Left renal pelvis (tissue), 4 donors: ENCODE measurements at regions not wholly inside any gene's neighbourhood (a gene's known extent, or its start where the extent isn't known, plus 50 kb on each side); places are given as distances from the start of the nearest gene placed in this dataset.

Experiments used
- DNase-seq, 4 donors: peaks; one replicate each; pipeline ENCODE4 v3.0.0-alpha.2; 2013; ENCODE audit warnings: low read depth in 4 of 4, low spot score in 3 of 4

DNA sequence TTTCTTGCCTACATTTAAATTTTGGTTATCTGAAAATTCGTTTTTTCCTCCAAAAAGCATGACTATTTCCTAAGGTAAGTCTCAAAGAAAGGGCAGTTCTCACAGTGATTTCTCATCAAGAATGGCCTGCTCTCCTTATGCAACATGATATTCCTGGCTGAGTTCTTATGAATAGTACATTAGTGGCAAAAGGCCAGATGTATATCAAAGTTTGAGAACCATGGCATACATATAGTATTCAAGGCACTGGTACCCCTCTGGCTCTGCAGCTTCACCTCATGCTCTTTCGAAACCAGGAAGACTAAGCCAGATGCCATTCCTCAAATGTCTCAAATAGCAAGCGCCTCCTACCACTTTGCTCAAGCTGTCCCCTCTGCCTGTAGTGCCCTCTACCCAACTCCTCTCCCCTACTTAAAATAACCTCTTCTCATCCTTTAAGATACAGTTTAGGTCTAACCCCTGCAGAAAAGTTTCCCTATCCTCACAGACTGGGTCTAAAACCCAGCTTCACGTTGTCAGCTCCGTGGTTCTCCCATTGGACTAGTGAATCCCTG is 280.3 kb downstream of the HACE1 start:
- no peak for DNase-seq

DNA sequence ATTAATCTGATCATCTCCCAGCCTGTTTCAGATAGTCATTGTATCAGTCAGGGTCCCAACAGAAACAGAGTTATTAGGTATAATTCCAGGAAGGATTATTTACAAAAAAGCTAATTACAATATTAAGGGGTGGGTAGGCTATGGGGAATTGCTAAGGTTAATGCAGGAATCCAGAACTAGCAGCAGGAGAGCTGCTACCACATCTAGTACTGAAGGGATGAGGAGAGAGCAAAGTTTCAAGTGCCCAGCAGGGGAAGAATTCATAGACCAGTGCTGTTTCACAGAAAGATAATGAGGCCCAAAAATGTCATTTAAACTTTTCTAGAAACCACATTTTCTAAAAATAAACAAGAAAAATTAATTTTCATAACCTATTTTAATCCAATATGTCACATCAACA is 284.2 kb downstream of the HACE1 start:
- DNase-seq, result no peak

DNA sequence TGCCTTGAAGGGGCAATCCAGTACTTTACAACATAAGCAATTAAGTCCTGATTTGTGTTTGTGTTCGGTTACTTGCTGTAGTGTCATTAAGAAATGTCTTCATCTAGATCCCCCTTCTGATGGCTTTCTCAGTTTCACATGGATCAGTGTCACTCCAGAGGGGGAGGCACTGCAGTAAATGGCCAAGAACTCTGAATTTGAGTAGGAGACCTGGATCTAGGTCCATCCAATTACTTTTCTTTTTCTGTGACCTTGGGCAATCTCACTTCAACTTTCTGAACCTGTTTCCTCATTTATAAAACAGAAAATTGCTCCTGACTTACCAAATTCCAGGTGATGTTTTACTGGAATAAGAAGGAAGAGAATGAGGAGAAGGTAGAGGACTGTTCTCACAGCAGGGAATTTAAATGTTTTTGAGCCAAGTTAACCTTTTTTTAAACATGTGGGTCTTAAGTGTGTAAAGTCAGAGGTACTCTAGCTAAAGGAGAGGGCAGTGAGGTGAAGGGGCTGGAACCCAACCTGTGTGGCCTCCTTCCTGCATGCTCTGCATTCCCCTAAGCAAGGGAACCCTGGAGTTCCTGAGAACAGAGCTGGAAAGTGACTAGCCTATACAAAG is 285.5 kb downstream of the HACE1 start:
- no peak for DNase-seq

DNA sequence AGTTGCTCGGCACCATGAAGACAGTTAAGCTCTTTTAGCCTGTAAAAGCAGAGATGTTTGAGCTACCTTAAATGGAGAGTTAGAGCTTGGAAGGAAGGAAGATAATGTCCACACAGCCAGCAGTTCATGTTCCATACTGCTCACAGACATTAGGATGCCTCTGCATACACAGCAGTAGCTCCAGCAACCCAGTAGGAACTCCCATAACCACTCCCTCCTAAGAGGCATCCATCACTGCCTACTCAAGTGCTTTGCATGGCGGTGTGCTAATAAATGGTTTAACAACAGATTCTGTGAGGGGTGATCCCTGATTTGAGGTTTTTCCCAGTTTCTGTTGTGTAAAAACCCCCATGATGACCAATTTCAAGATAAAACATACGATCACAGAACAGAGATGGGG is 286.4 kb downstream of the HACE1 start:
- DNase-seq, result no peak

DNA sequence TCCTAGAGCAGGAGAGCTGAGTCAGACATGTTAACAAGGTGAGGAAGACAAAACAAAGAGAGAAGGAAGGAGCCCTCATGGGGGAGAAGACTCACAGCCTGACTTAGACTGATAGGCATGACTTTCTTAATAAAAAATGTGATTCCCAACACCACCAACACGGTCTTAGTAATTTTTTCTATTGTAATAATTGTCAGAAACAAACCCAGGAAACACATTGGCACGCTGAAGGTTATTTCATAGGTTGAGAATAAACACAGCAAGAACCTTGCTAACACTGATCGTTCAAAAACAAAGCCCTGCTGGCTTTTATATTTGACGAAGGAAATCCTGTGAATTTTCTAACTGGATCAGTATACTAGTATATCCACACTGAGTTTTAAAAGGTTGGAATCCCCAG is 286.8 kb downstream of the HACE1 start:
- no peak for DNase-seq

DNA sequence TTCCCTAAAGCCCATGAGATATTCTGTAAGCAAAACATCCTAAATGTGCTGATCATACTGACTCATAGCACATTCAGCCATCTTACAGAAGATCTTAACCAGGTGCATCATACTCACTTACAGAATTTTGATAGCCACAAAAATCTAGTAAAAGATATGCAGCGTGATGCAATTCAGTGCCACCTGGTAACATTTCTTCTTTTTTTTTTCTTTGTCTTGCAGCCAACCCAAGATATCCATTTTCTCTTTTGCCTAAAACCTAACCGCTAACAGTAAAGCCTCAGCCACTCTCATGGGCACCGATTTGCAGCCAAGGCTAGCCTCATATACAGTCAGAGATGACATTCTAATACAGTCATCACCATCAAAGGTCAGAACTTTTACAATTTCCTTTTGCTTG is 293.3 kb downstream of the HACE1 start:
- no peak for DNase-seq

DNA sequence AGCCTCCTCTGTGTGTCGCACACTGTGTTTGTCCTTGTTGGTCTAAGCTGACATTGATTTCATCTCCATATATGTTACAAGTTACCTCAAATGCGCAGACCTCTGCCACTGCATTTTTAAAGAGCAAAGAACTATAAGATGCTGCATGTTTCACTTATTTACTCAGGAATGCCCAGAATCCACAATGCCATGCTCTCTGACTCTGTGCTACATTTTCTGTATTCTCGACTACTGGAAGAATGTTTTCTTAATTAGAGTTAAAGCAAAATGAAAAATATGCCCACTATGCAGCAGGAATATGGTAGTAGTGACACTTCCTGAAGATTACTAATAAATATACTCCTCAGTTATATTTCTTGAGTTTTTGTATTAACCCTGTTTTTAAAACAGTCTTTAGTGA is 296.4 kb downstream of the HACE1 start:
- no peak for DNase-seq

DNA sequence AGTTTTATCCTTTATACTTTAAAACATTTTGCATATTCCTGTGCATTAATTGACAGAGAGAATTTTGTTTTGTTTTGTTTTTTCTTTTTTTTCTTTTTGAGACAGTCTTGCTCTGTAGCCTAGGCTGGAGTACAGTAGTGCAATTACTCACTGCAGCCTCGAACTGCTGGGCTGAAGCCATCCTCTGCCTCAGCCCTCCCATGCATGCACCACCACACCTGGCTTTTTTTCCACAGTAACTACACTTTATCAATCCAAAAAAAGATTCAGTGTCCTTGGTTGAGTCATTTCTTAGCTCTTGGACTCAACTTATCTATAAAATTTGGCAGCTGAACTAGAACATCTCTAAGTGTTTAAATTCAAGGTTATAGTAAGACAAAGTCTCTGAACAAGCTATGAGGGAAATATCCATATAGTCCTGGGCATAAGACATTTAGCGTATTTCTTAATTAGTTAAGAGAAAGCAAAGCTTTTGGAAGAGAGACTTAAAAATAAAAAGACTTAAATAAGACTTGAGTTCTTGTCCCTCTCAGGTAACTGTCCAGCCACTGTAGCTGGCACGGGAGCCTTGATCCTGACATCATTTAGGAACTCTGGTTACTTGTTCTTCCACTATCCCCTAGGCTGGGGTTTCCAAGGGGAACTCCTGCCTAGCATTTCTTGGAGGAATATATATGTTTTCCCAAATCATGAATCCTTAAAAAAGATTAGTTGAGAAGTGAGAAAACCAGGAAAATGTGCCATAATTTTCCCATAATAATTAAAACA is 300.1 kb downstream of the HACE1 start:
- DNase-seq, result no peak

GRCh38 chr6:104558746-104559145 is 301.0 kb downstream of the HACE1 start:
- DNase-seq, result no peak

GRCh38 chr6:104548297-104548696 is 311.4 kb downstream of the HACE1 start:
- DNase-seq, result no peak

GRCh38 chr6:104541411-104541810 is 318.3 kb downstream of the HACE1 start:
- DNase-seq, result no peak

DNA sequence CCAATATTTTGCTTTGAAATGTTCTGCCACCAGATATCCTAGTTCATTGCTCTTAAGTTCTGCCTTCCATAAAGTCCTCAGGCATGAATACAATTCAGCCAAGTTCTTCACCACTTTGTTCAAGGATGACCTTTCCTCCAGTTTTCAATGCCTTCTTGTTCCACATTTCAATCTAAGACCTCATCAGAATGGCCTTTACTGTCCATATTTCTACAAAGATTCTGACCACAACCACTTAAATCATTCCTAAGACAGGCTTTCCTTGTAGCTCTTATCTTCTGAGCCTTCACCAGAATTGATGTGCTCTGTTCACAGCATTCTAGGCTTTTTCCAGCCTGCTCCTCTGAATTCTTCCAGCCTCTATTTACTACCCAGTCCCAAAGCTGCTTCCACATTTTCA is 319.0 kb downstream of the HACE1 start:
- DNase-seq, result no peak

- no peak for DNase-seq
Measured at GRCh38 chr6:104539173-104539572, 320.5 kb downstream of the HACE1 start.

GRCh38 chr6:104537872-104538271 is 321.8 kb downstream of the HACE1 start:
- no peak for DNase-seq

GRCh38 chr6:104537180-104537579 is 322.5 kb downstream of the HACE1 start:
- DNase-seq, result no peak

- no peak for DNase-seq
Measured at GRCh38 chr6:104532462-104532861, 327.3 kb downstream of the HACE1 start.

GRCh38 chr6:104531646-104532045 is 328.1 kb downstream of the HACE1 start:
- DNase-seq, result no peak

- no peak for DNase-seq
Measured at GRCh38 chr6:104527761-104528415, 331.8 kb downstream of the HACE1 start.

DNA sequence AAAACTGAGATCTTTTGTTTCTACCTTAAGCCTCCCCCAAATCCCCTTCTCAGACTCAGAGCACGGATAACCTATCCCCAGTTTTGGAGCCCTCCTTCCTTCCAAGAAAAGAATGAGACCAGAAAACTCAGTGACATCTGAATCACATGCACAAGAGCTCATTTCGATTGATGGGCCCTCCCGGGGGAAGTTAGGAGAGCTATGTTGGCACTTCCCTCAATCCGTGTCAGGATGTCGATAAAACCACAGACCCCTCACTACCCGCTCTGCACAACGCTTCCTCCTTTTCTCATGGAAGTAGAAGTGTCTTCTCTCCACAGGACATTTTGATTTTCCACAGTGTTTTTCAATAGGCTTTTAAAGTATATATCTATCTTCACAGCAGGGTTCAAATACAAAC is 332.4 kb downstream of the HACE1 start:
- no peak for DNase-seq

DNA sequence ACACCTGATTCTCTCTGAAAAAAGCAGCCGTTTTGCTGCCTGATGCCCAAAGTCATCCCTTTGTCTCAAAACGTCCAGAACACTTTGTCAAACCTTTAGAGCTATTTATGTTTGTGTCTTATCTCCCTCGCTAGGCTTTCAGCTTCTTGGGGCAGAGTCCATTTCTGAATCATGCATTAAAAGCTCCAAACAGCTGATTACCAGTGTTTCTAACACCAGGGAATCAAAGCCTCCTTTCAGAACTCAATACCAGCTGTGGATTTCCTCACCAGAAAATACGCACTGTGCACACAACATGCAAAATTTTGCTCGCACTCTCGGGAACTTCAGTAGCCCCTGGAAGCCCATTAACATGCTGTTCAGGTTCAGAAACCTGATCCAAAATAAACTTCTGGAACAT is 333.3 kb downstream of the HACE1 start:
- no peak for DNase-seq

DNA sequence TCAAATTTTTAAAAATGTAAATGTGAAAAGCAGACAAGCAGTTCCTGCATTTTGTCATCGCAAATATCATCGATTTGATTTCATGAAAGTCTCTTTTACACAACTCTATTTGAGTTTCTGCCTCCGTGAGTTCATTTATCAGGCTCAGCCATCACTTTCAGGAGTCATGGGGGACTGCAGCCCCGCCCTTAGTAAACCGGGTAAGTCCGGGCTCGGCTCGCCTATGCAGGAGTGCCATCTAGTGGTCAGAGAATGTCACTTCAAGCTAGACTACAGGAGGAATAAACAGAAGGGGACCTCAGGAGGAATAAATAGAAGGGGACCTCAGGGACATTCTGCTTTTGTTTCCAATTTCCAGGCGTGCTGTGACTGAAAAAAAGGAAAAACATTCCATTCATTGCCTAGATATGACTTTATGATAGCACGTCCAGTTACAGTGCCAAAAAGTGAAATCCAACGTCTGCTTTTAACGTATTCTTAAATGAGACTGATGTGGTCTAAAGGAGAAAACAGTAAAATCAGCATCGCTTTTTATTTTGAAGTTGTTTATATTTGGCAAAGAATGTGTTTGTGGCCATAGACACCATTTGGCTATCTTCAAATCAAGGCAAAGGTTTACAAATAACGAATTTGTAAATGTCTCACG is 333.9 kb downstream of the HACE1 start:
- peak; percentile 14 to 54 (median 48) for DNase-seq
